ENCODE measurements at regions not wholly inside any gene's neighbourhood (a gene's known extent, or its start where the extent isn't known, plus 50 kb on each side); places are given as distances from the start of the nearest gene placed in this dataset.

DNA sequence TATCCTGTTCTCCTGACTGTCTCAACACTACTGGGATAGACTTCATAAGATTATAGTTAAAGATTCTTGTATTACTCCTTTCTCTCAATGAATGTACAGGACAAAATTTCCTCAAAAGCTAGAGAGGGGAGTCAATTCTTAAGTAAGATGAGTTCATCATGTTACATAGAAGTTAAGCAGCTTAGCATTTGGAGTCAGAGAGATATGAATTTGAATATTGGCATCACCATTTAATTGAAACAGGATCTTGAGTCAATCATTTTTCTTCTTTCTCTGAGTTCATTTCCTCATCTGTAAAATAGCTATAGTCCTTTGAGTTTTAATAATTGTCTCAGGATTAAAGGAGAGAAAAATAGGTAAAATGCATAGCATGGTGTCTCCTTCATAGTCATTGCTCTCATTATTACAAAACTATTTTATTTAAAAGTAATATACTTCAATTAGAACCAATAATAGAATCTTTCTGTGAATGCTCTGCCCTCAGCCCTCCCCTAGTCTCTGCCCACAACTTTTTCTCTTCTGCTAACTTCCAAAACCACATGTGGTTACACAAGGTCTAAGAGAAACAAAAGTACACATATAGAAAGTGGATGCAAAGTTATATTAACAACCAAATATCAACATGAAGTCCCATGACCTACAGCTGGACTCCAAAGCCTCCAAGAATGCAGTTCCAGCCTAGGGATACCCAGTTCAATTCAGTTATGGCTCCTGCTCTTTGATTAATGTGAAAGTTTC, 265.6 kb downstream of the TLE1 start:
- SMC1A ChIA-PET (ENCODE audit: uncharacterized antibody, unreplicated experiment): no interaction called here
- Histone ChIP-seq H4K20me1 (ENCODE audit: control insufficient read depth, insufficient read depth) (no peaks in the 10 kb centered on the region), H3K27ac (ENCODE audit: control insufficient read depth, insufficient read depth) (no peak overlapping the region), H3K9me3 (replicated peaks; ENCODE audit: control insufficient read depth, insufficient read depth, low read length) (no peaks in the 10 kb centered on the region), H3K27me3 (replicated peaks in 1 of 2; ENCODE audit: control insufficient read depth in 2 of 2, insufficient read depth in 2 of 2, low read length in 1 of 2) (no peaks in the 10 kb centered on the region), H3K4me3 (no peak overlapping the region), H3K36me3 (ENCODE audit: control insufficient read depth in 2 of 2, insufficient read depth in 2 of 2, low read length in 1 of 2) (no peaks in the 10 kb centered on the region), H3K9ac (ENCODE audit: control insufficient read depth, insufficient read depth, low read length) (no peak overlapping the region), H3K79me2 (ENCODE audit: control insufficient read depth, insufficient read depth, low read length) (no peaks in the 10 kb centered on the region), H3K4me2 (ENCODE audit: control insufficient read depth, insufficient read depth) (no peak overlapping the region), H3K4me1 (ENCODE audit: control insufficient read depth, insufficient read depth, low read length) (no peaks in the 10 kb centered on the region), H2AFZ (ENCODE audit: control insufficient read depth, low read depth, low read length) (no peak overlapping the region)
- ATAC-seq: no peak
- POLR2A ChIA-PET: no interaction called here
- intact Hi-C loops (cut with micrococcal nuclease; ENCODE audit: unreplicated experiment): no loop called here
- in situ Hi-C loops (cut with MboI): no loop called here
- no peak for FAIRE-seq
- RAD21 ChIA-PET (ENCODE audit: unreplicated experiment): no interaction called here
- DNase-seq (ENCODE audit: low read depth, low spot score): no peak
- CTCF ChIA-PET: no interaction called here
- no TSS peak for BruUV-seq (replicated peaks)
- no peak for TF ChIP-seq ZNF687 (IDR thresholded peaks at IDR 0.05)
- TF ChIP-seq SP1 (IDR thresholded peaks at IDR 0.05; ENCODE audit: low read depth, low read length): no peak
- no peak for TF ChIP-seq ZNF24 (IDR thresholded peaks at IDR 0.05)
- no peak for TF ChIP-seq TCF3 (IDR thresholded peaks at IDR 0.05; ENCODE audit: borderline replicate concordance, insufficient read depth, low read depth, low read length)
- no peak for TF ChIP-seq IRF5 (IDR thresholded peaks at IDR 0.05; ENCODE audit: borderline replicate concordance)
- no peak for TF ChIP-seq HCFC1 (IDR thresholded peaks at IDR 0.05; ENCODE audit: low read length)
- no peak for TF ChIP-seq STAT3 (IDR thresholded peaks at IDR 0.05; ENCODE audit: low read depth, low read length)
- no peak for TF ChIP-seq SRF (IDR thresholded peaks at IDR 0.05; ENCODE audit: low read depth in 2 of 2, low read length in 2 of 2)
- TF ChIP-seq CEBPB (IDR thresholded peaks at IDR 0.05; ENCODE audit: borderline replicate concordance in 1 of 2, low read depth in 2 of 2, low read length in 2 of 2): no peak
- TF ChIP-seq NFYA (IDR thresholded peaks at IDR 0.05; ENCODE audit: borderline replicate concordance, low read depth, low read length): no peak
- TF ChIP-seq SREBF2 (IDR thresholded peaks at IDR 0.05; ENCODE audit: low read length): no peak
- no peak for TF ChIP-seq CBFB (IDR thresholded peaks at IDR 0.05; ENCODE audit: low read depth)
- TF ChIP-seq YBX1 (IDR thresholded peaks at IDR 0.05): no peak
- TF ChIP-seq CREM (IDR thresholded peaks at IDR 0.05; ENCODE audit: low read depth): no peak
- no peak for TF ChIP-seq HDAC2 (IDR thresholded peaks at IDR 0.05)
- TF ChIP-seq GATAD2B (conservative IDR thresholded peaks at IDR 0.05; ENCODE audit: low read depth): no peak
- TF ChIP-seq ZNF217 (IDR thresholded peaks at IDR 0.05): no peak
- TF ChIP-seq, protein P1, sequence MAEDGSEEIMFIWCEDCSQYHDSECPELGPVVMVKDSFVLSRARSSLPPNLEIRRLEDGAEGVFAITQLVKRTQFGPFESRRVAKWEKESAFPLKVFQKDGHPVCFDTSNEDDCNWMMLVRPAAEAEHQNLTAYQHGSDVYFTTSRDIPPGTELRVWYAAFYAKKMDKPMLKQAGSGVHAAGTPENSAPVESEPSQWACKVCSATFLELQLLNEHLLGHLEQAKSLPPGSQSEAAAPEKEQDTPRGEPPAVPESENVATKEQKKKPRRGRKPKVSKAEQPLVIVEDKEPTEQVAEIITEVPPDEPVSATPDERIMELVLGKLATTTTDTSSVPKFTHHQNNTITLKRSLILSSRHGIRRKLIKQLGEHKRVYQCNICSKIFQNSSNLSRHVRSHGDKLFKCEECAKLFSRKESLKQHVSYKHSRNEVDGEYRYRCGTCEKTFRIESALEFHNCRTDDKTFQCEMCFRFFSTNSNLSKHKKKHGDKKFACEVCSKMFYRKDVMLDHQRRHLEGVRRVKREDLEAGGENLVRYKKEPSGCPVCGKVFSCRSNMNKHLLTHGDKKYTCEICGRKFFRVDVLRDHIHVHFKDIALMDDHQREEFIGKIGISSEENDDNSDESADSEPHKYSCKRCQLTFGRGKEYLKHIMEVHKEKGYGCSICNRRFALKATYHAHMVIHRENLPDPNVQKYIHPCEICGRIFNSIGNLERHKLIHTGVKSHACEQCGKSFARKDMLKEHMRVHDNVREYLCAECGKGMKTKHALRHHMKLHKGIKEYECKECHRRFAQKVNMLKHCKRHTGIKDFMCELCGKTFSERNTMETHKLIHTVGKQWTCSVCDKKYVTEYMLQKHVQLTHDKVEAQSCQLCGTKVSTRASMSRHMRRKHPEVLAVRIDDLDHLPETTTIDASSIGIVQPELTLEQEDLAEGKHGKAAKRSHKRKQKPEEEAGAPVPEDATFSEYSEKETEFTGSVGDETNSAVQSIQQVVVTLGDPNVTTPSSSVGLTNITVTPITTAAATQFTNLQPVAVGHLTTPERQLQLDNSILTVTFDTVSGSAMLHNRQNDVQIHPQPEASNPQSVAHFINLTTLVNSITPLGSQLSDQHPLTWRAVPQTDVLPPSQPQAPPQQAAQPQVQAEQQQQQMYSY (CRISPR knock-in tag; IDR thresholded peaks at IDR 0.05): no peak
- TF ChIP-seq HDGF (IDR thresholded peaks at IDR 0.05): no peak

All from GM12878 (cell line).